ENCODE measurements at regions not wholly inside any gene's neighbourhood (a gene's known extent, or its start where the extent isn't known, plus 50 kb on each side); places are given as distances from the start of the nearest gene placed in this dataset.

DNA sequence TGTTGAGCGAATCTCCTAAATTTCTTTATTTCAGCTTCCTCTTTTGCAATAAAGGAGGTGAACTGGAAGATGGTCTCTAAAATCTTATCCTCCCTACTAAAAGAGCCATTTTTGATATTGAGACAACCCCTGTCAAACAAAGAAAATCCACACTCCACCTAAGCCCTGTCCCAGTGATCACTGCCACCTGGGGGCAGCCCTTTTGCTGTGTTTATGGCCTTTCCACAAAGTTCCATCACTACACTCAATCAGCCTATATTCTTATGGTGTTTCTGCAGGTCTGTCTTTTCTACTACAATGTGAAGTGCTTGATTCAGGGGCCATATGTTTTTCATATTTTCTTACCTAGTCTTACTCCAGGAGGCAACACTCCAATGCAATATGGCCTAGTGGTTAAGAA lies 163.7 kb downstream of the BMP4 start:
- no peak for TF ChIP-seq POLR2A (IDR thresholded peaks at IDR 0.05)
- TF ChIP-seq CTCF (IDR thresholded peaks at IDR 0.05): no peak

Data from testis (tissue), 2 donors.